Endothelial cell of umbilical vein (primary cell): ENCODE measurements at regions not wholly inside any gene's neighbourhood (a gene's known extent, or its start where the extent isn't known, plus 50 kb on each side); places are given as distances from the start of the nearest gene placed in this dataset.

Experiments used
- BruUV-seq: library from RNA; stranded (reverse); fragments of 400-500 nt; replicated peaks from 2 replicates; lab custom pipeline; 2021; lab: Mats Ljungman, UMichigan
- CTCF ChIA-PET: fragments of 300-600, 350-600 bp; sonication (Branson Sonifier 250); formaldehyde crosslinking; loops from one replicate; lab custom pipeline; 2021; ENCODE audit warnings: antibody characterized with exemption, inconsistent platforms; lab: Charles Lee
- POLR2A ChIA-PET: fragments of 300-600, 350-600 bp; sonication (Branson Sonifier 250); formaldehyde crosslinking; loops from one replicate; lab custom pipeline; 2021; ENCODE audit warnings: antibody characterized with exemption, inconsistent platforms; lab: Charles Lee
- DNase-seq: peaks from one replicate; pipeline ENCODE4 v3.0.0-alpha.2; 2011; ENCODE audit warnings: low read depth, low spot score
- FAIRE-seq: peaks from 2 replicates; lab custom pipeline; 2011; peaks lifted over from hg19 to GRCh38; lab: Jason Lieb, UNC
- H2AFZ ChIP-seq: 2 replicates; pipeline ENCODE4 v1.6.0; 2012; ENCODE audit warnings: low read depth, low read length, control low read depth, inconsistent platforms
- H3K27ac ChIP-seq: 2 replicates; pipeline ENCODE4 v1.5.1; 2011; ENCODE audit warnings: low read depth, mild to moderate bottlenecking, control low read depth, low read length, moderate library complexity; ENCODE audit not compliant: insufficient read depth
- H3K27me3 ChIP-seq, 2 experiments: 2 replicates each; pipeline versions ENCODE4 v1.6.0 to v1.6.1; 2011; ENCODE audit warnings: low read length in 2 of 2, mixed read lengths in 1 of 2; ENCODE audit not compliant: control insufficient read depth in 2 of 2, insufficient read depth in 2 of 2
- H3K36me3 ChIP-seq, 2 experiments: 2 replicates in 1 of 2; 3 replicates in 1 of 2; pipeline ENCODE4 v1.5.1; 2011; ENCODE audit warnings: low read length in 2 of 2, mild to moderate bottlenecking in 1 of 2, moderate library complexity in 1 of 2; ENCODE audit not compliant: control insufficient read depth in 2 of 2, insufficient read depth in 2 of 2; ENCODE audit errors: extremely low read depth in 1 of 2
- H3K4me1 ChIP-seq: 3 replicates; pipeline ENCODE4 v1.5.1; 2011; ENCODE audit warnings: mild to moderate bottlenecking, low read length; ENCODE audit not compliant: control insufficient read depth, insufficient read depth; ENCODE audit errors: extremely low read depth
- H3K4me2 ChIP-seq: 2 replicates; pipeline ENCODE4 v1.6.1; 2011; ENCODE audit warnings: low read length, control low read depth, mixed read lengths; ENCODE audit not compliant: insufficient read depth
- H3K4me3 ChIP-seq, 3 experiments: fragments of 200-600 bp in 1 of 3; sonication (generic), shearing (Covaris generic) in 1 of 3; replicated peaks in 1 of 3; 2 replicates each; pipeline ENCODE4 v1.5.1; 2011 to 2016; ENCODE audit warnings: control low read depth in 3 of 3, low read length in 3 of 3, mild to moderate bottlenecking in 2 of 3, inconsistent platforms in 1 of 3, low read depth in 1 of 3, moderate library complexity in 1 of 3; ENCODE audit not compliant: insufficient read depth in 1 of 3
- H3K79me2 ChIP-seq: 2 replicates; pipeline ENCODE4 v1.6.0; 2012; ENCODE audit warnings: low read length, inconsistent platforms; ENCODE audit not compliant: control insufficient read depth, insufficient read depth
- H3K9ac ChIP-seq: replicated peaks from 2 replicates; pipeline ENCODE3; 2011; ENCODE audit warnings: low read length, control low read depth; ENCODE audit not compliant: insufficient read depth; ENCODE audit errors: extremely low read depth
- H3K9me1 ChIP-seq: replicated peaks from 3 replicates; pipeline ENCODE4 v1.6.0; 2011; ENCODE audit warnings: mild to moderate bottlenecking, low read length; ENCODE audit not compliant: control insufficient read depth, insufficient read depth; ENCODE audit errors: extremely low read depth
- H3K9me3 ChIP-seq: replicated peaks from 2 replicates; pipeline ENCODE4 v1.5.1; 2012; ENCODE audit warnings: low read length, inconsistent platforms; ENCODE audit not compliant: control insufficient read depth, insufficient read depth
- H4K20me1 ChIP-seq: replicated peaks from 2 replicates; pipeline ENCODE3; 2011; ENCODE audit warnings: mild to moderate bottlenecking, low read length; ENCODE audit not compliant: control insufficient read depth, insufficient read depth; ENCODE audit errors: extremely low read depth
- CTCF ChIP-seq, 2 donors: IDR thresholded peaks; 1 replicate in 1 of 2; 2 replicates in 1 of 2; pipeline ENCODE4 v1.5.1; 2011; ENCODE audit warnings: low read length in 2 of 2, mild to moderate bottlenecking in 2 of 2, moderate library complexity in 2 of 2, control low read depth in 1 of 2, inconsistent platforms in 1 of 2, low read depth in 1 of 2; ENCODE audit not compliant: insufficient read depth in 1 of 2; ENCODE audit errors: extremely low read depth in 1 of 2
- EZH2 ChIP-seq: IDR thresholded peaks from 2 replicates; pipeline ENCODE4 v1.6.1; 2012; ENCODE audit warnings: borderline replicate concordance, low read depth, mild to moderate bottlenecking, moderate library complexity, low read length, inconsistent platforms; ENCODE audit not compliant: severe bottlenecking
- FOS ChIP-seq: IDR thresholded peaks from 2 replicates; pipeline ENCODE4 v1.6.1; 2011; ENCODE audit warnings: mild to moderate bottlenecking, low read length, moderate library complexity, borderline replicate concordance; ENCODE audit not compliant: insufficient read depth
- GATA2 ChIP-seq: IDR thresholded peaks from 2 replicates; pipeline ENCODE4 v1.7.0; 2011; ENCODE audit warnings: low read depth, mild to moderate bottlenecking, moderate library complexity, mixed read lengths, low read length; ENCODE audit not compliant: insufficient read length, insufficient read depth
- JUN ChIP-seq: IDR thresholded peaks from 2 replicates; pipeline ENCODE4 v1.6.1; 2011; ENCODE audit warnings: borderline replicate concordance, low read depth; ENCODE audit not compliant: insufficient read length, insufficient read depth
- MAX ChIP-seq: IDR thresholded peaks from 2 replicates; pipeline ENCODE4 v1.6.1; 2011; ENCODE audit not compliant: insufficient read depth, insufficient read length
- MYC ChIP-seq: IDR thresholded peaks from one replicate; pipeline ENCODE4 v1.6.1; 2011; ENCODE audit warnings: mild to moderate bottlenecking, low read depth, low read length
- POLR2A ChIP-seq: IDR thresholded peaks from 2 replicates; pipeline ENCODE4 v1.6.1; 2012; ENCODE audit warnings: low read depth, mild to moderate bottlenecking, control low read depth, low read length
- POLR2AphosphoS5 ChIP-seq: IDR thresholded peaks from 2 replicates; pipeline ENCODE4 v1.6.1; 2012; ENCODE audit warnings: low read depth, mild to moderate bottlenecking, control low read depth, low read length, moderate library complexity; ENCODE audit not compliant: insufficient read depth
- dilution Hi-C: fragments of 300-500 bp; cut with MboI; formaldehyde crosslinking; loops from one replicate; pipeline ENCODE4 v1.15.0; 2019; ENCODE audit warnings: low sequenced_read_pairs; ENCODE audit not compliant: extremely low pct_ligation_motif_present
- intact Hi-C: fragments of 100-400 bp; cut with micrococcal nuclease; formaldehyde crosslinking; loops from one replicate; pipeline ENCODE4 v1.10.0; 2022

GRCh38 chr22:49689255-49689770 lies 138.4 kb downstream of the BRD1 start:
- BruUV-seq: no TSS peak
- Histone ChIP-seq H3K4me2 (no peak overlapping the region), H3K79me2 (no peaks in the 10 kb centered on the region), H3K27me3 (peaks cover 0 to 2% of the 10 kb centered on the region in 2 experiments), H3K9me1 (no peaks in the 10 kb centered on the region), H3K9ac (no peak overlapping the region), H3K36me3 (no peaks in the 10 kb centered on the region), H2AFZ (no peak overlapping the region), H3K9me3 (no peaks in the 10 kb centered on the region), H4K20me1 (no peaks in the 10 kb centered on the region), H3K4me3 (no peak overlapping the region), H3K4me1 (no peaks in the 10 kb centered on the region), H3K27ac (no peak overlapping the region)
- POLR2A ChIA-PET: no interaction called here
- dilution Hi-C loops: no loop called here
- CTCF ChIA-PET: interaction anchor here (1.2 kb wide), 2 partner anchors 12 to 13 kb away, joined by 3 read pairs; no protein-coding TSS in a partner anchor
- FAIRE-seq: no peak
- TF ChIP-seq POLR2AphosphoS5 (no peak), MAX (no peak), EZH2 (no peak), FOS (no peak), CTCF (IDR thresholded peaks at IDR 0.05; ENCODE audit: extremely low read depth in 1 of 2, insufficient read depth in 1 of 2, low read depth in 1 of 2, low read length in 2 of 2) (no peak), GATA2 (no peak), JUN (no peak), POLR2A (no peak), MYC (no peak)
- DNase-seq: no peak
- intact Hi-C loops: no loop called here
